NT2/D1 (cell line): ENCODE measurements at regions not wholly inside any gene's neighbourhood (a gene's known extent, or its start where the extent isn't known, plus 50 kb on each side); places are given as distances from the start of the nearest gene placed in this dataset.

ENCODE experiments used
- SUZ12 ChIP-seq: IDR thresholded peaks from 2 replicates; pipeline ENCODE4 v1.6.1; 2011; ENCODE audit not compliant: insufficient read length, insufficient read depth; ENCODE audit errors: extremely low read depth
- YY1 ChIP-seq: IDR thresholded peaks from 2 replicates; pipeline ENCODE4 v1.6.1; 2011; ENCODE audit not compliant: insufficient read length, insufficient read depth
- ZNF274 ChIP-seq: IDR thresholded peaks from 2 replicates; pipeline ENCODE4 v1.6.1; 2011; ENCODE audit warnings: mild to moderate bottlenecking, low read depth, low read length

- no peak for TF ChIP-seq YY1
- no peak for TF ChIP-seq ZNF274
- no peak for TF ChIP-seq SUZ12
These were observed 157.7 kb downstream of the TMX3 start for GRCh38 chr18:68557183-68557582.
